GM20000 (cell line): ENCODE measurements at regions not wholly inside any gene's neighbourhood (a gene's known extent, or its start where the extent isn't known, plus 50 kb on each side); places are given as distances from the start of the nearest gene placed in this dataset.

ENCODE experiments used
- DNase-seq: peaks from one replicate; pipeline ENCODE4 v3.0.0; 2012; ENCODE audit warnings: low spot score
- CTCF ChIP-seq: IDR thresholded peaks from 2 replicates; pipeline ENCODE4 v1.5.1; 2012; ENCODE audit warnings: mild to moderate bottlenecking, control low read depth; ENCODE audit errors: extremely low read depth, missing control alignments

GRCh38 chr6:148653138-148653776 lies 93.6 kb upstream of the UST start:
- DNase-seq, result no peak
- TF ChIP-seq CTCF, result no peak

GRCh38 chr6:148657048-148657447 lies 89.8 kb upstream of the UST start:
- no peak for TF ChIP-seq CTCF
- no peak for DNase-seq

GRCh38 chr6:148658681-148659430 lies 88.0 kb upstream of the UST start:
- no peak for DNase-seq
- TF ChIP-seq CTCF, result no peak

- no peak for DNase-seq
- no peak for TF ChIP-seq CTCF
Measured at GRCh38 chr6:148667395-148667794, 79.4 kb upstream of the UST start.

GRCh38 chr6:148671085-148671484 lies 75.7 kb upstream of the UST start:
- DNase-seq, result no peak
- no peak for TF ChIP-seq CTCF

- no peak for DNase-seq
- TF ChIP-seq CTCF, result no peak
Measured at GRCh38 chr6:148671952-148672351, 74.9 kb upstream of the UST start.

GRCh38 chr6:148674306-148674705 lies 72.5 kb upstream of the UST start:
- no peak for TF ChIP-seq CTCF
- DNase-seq, result no peak
